ENCODE measurements at regions not wholly inside any gene's neighbourhood (a gene's known extent, or its start where the extent isn't known, plus 50 kb on each side); places are given as distances from the start of the nearest gene placed in this dataset.
"Not testable (repeated sequence)": the region's sequence is repeated elsewhere in the genome, so short reads cannot be mapped to it uniquely, and the experiment has no call there.

DNA sequence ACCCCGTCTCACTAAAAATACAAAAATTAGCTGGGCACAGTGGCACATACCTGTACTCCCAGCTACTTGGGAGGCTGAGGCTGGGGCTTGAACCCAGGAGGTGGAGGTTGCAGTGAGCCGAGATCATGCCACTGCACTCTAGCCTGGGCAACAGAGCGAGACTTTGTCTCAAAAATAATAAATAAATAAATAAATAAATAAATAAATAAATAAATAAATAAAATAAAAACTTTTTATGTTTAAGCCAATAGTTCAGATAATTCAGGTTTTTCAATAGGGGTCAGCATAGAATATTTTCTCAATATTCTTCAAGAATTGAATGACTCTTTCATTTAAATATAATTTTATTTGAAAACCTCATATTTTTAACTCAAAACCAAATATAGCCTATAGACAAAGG, 585.1 kb upstream of the SPRY2 start:
- TF ChIP-seq, protein P1, sequence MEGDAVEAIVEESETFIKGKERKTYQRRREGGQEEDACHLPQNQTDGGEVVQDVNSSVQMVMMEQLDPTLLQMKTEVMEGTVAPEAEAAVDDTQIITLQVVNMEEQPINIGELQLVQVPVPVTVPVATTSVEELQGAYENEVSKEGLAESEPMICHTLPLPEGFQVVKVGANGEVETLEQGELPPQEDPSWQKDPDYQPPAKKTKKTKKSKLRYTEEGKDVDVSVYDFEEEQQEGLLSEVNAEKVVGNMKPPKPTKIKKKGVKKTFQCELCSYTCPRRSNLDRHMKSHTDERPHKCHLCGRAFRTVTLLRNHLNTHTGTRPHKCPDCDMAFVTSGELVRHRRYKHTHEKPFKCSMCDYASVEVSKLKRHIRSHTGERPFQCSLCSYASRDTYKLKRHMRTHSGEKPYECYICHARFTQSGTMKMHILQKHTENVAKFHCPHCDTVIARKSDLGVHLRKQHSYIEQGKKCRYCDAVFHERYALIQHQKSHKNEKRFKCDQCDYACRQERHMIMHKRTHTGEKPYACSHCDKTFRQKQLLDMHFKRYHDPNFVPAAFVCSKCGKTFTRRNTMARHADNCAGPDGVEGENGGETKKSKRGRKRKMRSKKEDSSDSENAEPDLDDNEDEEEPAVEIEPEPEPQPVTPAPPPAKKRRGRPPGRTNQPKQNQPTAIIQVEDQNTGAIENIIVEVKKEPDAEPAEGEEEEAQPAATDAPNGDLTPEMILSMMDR (IDR thresholded peaks at IDR 0.05; ENCODE audit: low read depth, low read length, missing input control) = not testable (repeated sequence)
- not testable (repeated sequence) for TF ChIP-seq REST (IDR thresholded peaks at IDR 0.05); NR2F2 (IDR thresholded peaks at IDR 0.05); FOXA1 (IDR thresholded peaks at IDR 0.05); YY1 (IDR thresholded peaks at IDR 0.05); TAF1 (conservative IDR thresholded peaks at IDR 0.05); SP1 (IDR thresholded peaks at IDR 0.05); HNF4A (conservative IDR thresholded peaks at IDR 0.05); GABPA (IDR thresholded peaks at IDR 0.05 in 1 of 2, conservative IDR thresholded peaks at IDR 0.05 in 1 of 2)
